ENCODE measurements at regions not wholly inside any gene's neighbourhood (a gene's known extent, or its start where the extent isn't known, plus 50 kb on each side); places are given as distances from the start of the nearest gene placed in this dataset.

GRCh38 chr12:131608740-131609690, 101.9 kb upstream of the SFSWAP start:
- H3K27me3 ChIP-seq: peaks cover 0 to 53% (median 14%) of the 10 kb centered on the region in 7 donors
- H3K36me3 ChIP-seq: no peaks in the 10 kb centered on the region
- peak; percentile 70 to 93 (median 84) for TF ChIP-seq CTCF (IDR thresholded peaks at IDR 0.05)
- DNase-seq (peak; percentile 71 to 75), ATAC-seq (peak; percentile 71 to 93 (median 88))
- H3K4me1 ChIP-seq: peaks cover 0 to 45% (median 0%) of the 10 kb centered on the region in 9 donors
- 39% methylated on average over 27 of the region's 27 CpGs for WGBS, 2 donors
- peak overlapping the region in 3 of 10 donors; percentile 2 to 13 (median 10) for H3K4me3 ChIP-seq
- H3K9me3 ChIP-seq: no peaks in the 10 kb centered on the region
- no peak overlapping the region for H3K27ac ChIP-seq
- intact Hi-C loops (cut with DNase I): loop anchor here in 4 of 10 donors (2.0 to 10.0 kb wide), 5 partner anchors 106 to 396 kb away; partner anchors contain the start of gene SFSWAP (in 1 of the 4)

DNA sequence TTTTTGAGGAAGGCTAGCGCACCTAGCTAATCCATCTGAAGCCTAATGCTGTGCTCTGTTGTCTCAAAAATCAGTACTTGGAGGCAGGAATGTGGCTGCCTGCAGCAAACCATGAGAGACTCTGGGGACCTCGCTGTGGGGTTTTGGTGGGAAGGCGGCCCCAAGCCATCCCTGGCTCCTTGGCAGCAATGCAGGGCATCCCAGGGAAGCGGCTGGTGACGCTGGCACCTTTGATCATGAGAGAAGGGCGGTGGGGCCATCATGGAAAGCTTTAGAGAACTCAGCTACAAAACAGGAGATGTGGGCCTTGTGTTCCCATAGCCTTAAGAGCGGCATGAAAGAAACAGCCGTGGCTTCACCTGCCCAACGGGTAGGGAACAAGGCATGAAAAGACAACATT, 101.1 kb upstream of the SFSWAP start:
- no peak for ATAC-seq
- 89 to 92% methylated on average over 9 of the region's 9 CpGs for WGBS, 2 donors
- Histone ChIP-seq H3K9me3 (no peaks in the 10 kb centered on the region), H3K27ac (no peak overlapping the region), H3K4me3 (no peak overlapping the region), H3K27me3 (peaks cover 0 to 46% (median 7%) of the 10 kb centered on the region in 7 donors), H3K36me3 (no peaks in the 10 kb centered on the region), H3K4me1 (peaks cover 0 to 38% (median 0%) of the 10 kb centered on the region in 9 donors)
- no peak for TF ChIP-seq CTCF (IDR thresholded peaks at IDR 0.05)
- intact Hi-C loops (cut with DNase I): loop anchor here in 5 of 10 donors (2.0 to 10.0 kb wide), 6 partner anchors 105 to 395 kb away; partner anchors contain the start of genes MMP17 (in 1 of the 5) and SFSWAP (in 1 of the 5)
- no peak for DNase-seq

- H3K27ac ChIP-seq: no peak overlapping the region
- H3K36me3 ChIP-seq: no peaks in the 10 kb centered on the region
- DNase-seq (no peak), ATAC-seq (no peak)
- no peak for TF ChIP-seq CTCF (IDR thresholded peaks at IDR 0.05)
- no peaks in the 10 kb centered on the region for H3K9me3 ChIP-seq
- intact Hi-C loops (cut with DNase I): loop anchor here in 2 of 10 donors (10.0 kb wide), 2 partner anchors 215 to 395 kb away; partner anchors contain the start of gene MMP17 (in 1 of the 2)
- H3K4me3 ChIP-seq: no peak overlapping the region
- 83 to 86% methylated on average over 10 of the region's 10 CpGs for WGBS, 2 donors
- H3K27me3 ChIP-seq: peaks cover 0 to 43% (median 6%) of the 10 kb centered on the region in 7 donors
- peaks cover 0 to 35% (median 0%) of the 10 kb centered on the region in 9 donors for H3K4me1 ChIP-seq
Observed at GRCh38 chr12:131610181-131610580, 100.7 kb upstream of the SFSWAP start.

- 74 to 79% methylated on average over 11 of the region's 11 CpGs for WGBS, 2 donors
- ATAC-seq: peak in 1 of 8 donors; percentile 20
- Histone ChIP-seq H3K36me3 (no peaks in the 10 kb centered on the region), H3K4me3 (no peak overlapping the region), H3K9me3 (no peaks in the 10 kb centered on the region), H3K27ac (no peak overlapping the region), H3K27me3 (peaks cover 0 to 46% (median 8%) of the 10 kb centered on the region in 7 donors), H3K4me1 (peaks cover 0 to 35% (median 0%) of the 10 kb centered on the region in 9 donors)
- no peak for TF ChIP-seq CTCF (IDR thresholded peaks at IDR 0.05)
- no peak for DNase-seq
- intact Hi-C loops (cut with DNase I): loop anchor here in 2 of 10 donors (10.0 kb wide), 2 partner anchors 214 to 394 kb away; partner anchors contain the start of gene MMP17 (in 1 of the 2)
Observed at GRCh38 chr12:131610891-131611290, 100.0 kb upstream of the SFSWAP start.
